LNCAP (cell line): ENCODE measurements at regions not wholly inside any gene's neighbourhood (a gene's known extent, or its start where the extent isn't known, plus 50 kb on each side); places are given as distances from the start of the nearest gene placed in this dataset.
A peak's percentile ranks its signal among the peaks of the same experiment; 100 is the strongest.

Source experiments
- CTCF ChIP-seq: fragments of 450-650 bp; IDR thresholded peaks from 2 replicates; pipeline ENCODE4 v1.5.1; 2017; ENCODE audit warnings: mild to moderate bottlenecking

- TF ChIP-seq CTCF = no peak
These were observed 151.1 kb upstream of the MPDZ start for GRCh38 chr9:13430368-13431221.

- TF ChIP-seq CTCF = no peak
These were observed 150.1 kb upstream of the MPDZ start for GRCh38 chr9:13429301-13430190.

- TF ChIP-seq CTCF = no peak
These were observed 149.3 kb upstream of the MPDZ start for GRCh38 chr9:13428766-13429165.

- TF ChIP-seq CTCF = peak; percentile 75
These were observed 148.1 kb upstream of the MPDZ start for GRCh38 chr9:13427587-13427986.

GRCh38 chr9:13426606-13427005 lies 147.1 kb upstream of the MPDZ start:
- TF ChIP-seq CTCF = no peak

GRCh38 chr9:13424872-13425271 lies 145.4 kb upstream of the MPDZ start:
- no peak for TF ChIP-seq CTCF

- no peak for TF ChIP-seq CTCF
These were observed 144.7 kb upstream of the MPDZ start for GRCh38 chr9:13424204-13424603.
